Subcutaneous abdominal adipose tissue (tissue), 5 donors: ENCODE measurements at regions not wholly inside any gene's neighbourhood (a gene's known extent, or its start where the extent isn't known, plus 50 kb on each side); places are given as distances from the start of the nearest gene placed in this dataset.

Experiments
- H3K27ac ChIP-seq: one replicate; pipeline ENCODE4 v1.7.0; 2013; ENCODE audit warnings: low read depth, mild to moderate bottlenecking, inconsistent platforms, low read length, moderate library complexity
- H3K27me3 ChIP-seq, 5 donors: one replicate each; pipeline ENCODE4 v1.7.0; 2013; ENCODE audit warnings: low read length in 5 of 5, inconsistent platforms in 1 of 5; ENCODE audit not compliant: control insufficient read depth in 5 of 5, insufficient read depth in 4 of 5
- H3K36me3 ChIP-seq, 5 donors: one replicate each; pipeline ENCODE4 v1.7.0; 2013; ENCODE audit warnings: low read length in 5 of 5; ENCODE audit not compliant: control insufficient read depth in 5 of 5, insufficient read depth in 5 of 5
- H3K4me1 ChIP-seq, 5 donors: one replicate each; pipeline ENCODE4 v1.7.0; 2013; ENCODE audit warnings: low read length in 5 of 5, mild to moderate bottlenecking in 3 of 5, moderate library complexity in 1 of 5; ENCODE audit not compliant: control insufficient read depth in 5 of 5, insufficient read depth in 5 of 5
- H3K4me3 ChIP-seq, 5 donors: one replicate each; pipeline ENCODE4 v1.7.0; 2013; ENCODE audit warnings: low read length in 5 of 5, low read depth in 1 of 5
- H3K9ac ChIP-seq, 5 donors: one replicate each; pipeline ENCODE4 v1.7.0; 2013; ENCODE audit warnings: low read length in 5 of 5, mild to moderate bottlenecking in 4 of 5, moderate library complexity in 3 of 5
- H3K9me3 ChIP-seq, 5 donors: one replicate each; pipeline ENCODE4 v1.7.0; 2013; ENCODE audit warnings: low read length in 5 of 5; ENCODE audit not compliant: control insufficient read depth in 5 of 5
- donor health status: healthy.
- donor health status: healthy.
- donor health status: healthy.
- donor health status: healthy.
- donor health status: healthy.

DNA sequence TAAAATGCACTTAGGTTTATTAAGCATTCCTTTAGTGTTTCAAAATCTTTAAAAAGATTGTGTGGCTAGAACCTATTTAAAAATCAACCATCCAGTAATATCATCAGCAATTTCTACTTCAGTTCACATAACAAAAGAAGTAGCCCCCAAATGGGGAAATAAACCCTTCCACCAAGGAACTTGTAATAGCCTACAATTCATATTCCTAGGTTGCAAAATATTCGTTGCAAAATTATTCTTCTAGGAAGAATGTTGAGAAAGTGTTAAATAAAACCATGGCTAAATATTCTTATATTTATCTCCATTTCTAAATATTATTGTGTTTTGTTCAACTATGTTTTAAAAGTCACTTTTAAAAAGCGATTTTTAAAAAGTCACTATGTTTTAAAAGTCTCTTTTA lies 177.9 kb upstream of the PRLR start:
- H3K4me3 ChIP-seq: no peak overlapping the region

DNA sequence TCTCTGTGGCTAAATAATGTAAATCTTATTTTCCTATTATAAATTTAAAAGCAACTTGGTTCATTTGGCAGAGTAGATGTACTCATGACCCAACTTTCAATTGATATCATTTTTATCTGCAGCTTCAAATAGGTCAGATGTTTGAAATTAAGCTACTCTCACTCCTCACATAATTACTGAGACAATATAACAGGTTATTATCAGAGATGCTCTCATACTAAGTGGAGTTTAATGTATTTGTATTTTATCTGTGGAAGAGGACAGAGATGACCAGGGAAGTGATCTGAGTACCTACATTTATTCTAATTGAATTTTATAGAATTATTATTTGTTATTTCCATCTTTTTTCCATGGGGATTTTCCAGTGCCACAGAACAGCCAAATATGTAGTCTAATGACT lies 177.4 kb upstream of the PRLR start:
- Histone ChIP-seq H3K9me3 (peaks cover 0 to 8% (median 0%) of the 10 kb centered on the region in 5 donors), H3K27me3 (no peaks in the 10 kb centered on the region), H3K36me3 (no peaks in the 10 kb centered on the region), H3K4me1 (no peaks in the 10 kb centered on the region), H3K4me3 (no peak overlapping the region), H3K9ac (no peak overlapping the region), H3K27ac (no peak overlapping the region)

More for the DNA sequence above, 177.9 kb upstream of the PRLR start:
- Histone ChIP-seq H3K27me3 (no peaks in the 10 kb centered on the region), H3K9ac (no peak overlapping the region), H3K4me1 (no peaks in the 10 kb centered on the region), H3K36me3 (no peaks in the 10 kb centered on the region), H3K9me3 (peaks cover 0 to 8% (median 0%) of the 10 kb centered on the region in 5 donors), H3K27ac (no peak overlapping the region)

DNA sequence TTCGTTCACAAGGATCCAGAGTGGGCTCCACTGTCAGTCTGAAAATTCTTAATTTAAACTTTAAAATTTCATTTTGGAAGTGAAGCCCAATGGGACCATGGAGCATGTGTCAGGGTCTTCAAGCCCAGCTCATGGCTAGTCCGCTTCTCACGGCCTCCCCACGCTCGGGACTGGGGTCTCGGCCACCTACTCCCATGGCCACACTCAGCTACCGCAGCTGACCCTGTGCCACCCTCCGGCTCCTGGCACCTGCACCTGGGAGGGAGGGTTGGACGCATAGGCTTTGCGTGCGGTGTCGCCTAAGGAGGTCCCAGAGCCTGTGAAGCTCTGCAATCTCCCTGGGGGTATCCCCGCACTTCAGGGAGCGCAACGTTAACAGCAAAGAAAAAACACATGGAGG lies 175.7 kb upstream of the PRLR start:
- H3K36me3 ChIP-seq: no peaks in the 10 kb centered on the region
- H3K9me3 ChIP-seq: peaks cover 0 to 8% (median 0%) of the 10 kb centered on the region in 5 donors
- H3K4me3 ChIP-seq: no peak overlapping the region
- H3K9ac ChIP-seq: no peak overlapping the region
- no peaks in the 10 kb centered on the region for H3K27me3 ChIP-seq
- no peaks in the 10 kb centered on the region for H3K4me1 ChIP-seq
- no peak overlapping the region for H3K27ac ChIP-seq

DNA sequence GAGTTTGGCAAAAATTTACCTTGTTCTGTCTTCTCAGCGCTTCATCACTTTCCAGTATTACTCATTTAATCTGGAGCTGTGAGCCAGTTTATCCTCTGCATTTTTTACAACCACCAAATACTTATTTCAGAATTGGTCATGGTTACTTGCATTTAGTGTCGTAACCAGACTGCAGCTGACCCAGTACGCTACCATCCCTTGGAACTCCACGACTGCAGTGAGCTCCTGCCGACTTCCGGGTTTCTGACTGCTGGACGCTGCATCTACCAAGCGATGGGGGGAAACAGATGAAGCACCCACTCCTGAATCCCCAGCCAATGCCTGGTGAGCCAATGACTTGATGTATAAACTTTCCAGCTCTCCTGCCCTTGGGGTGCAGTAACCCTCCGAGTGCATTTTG lies 174.4 kb upstream of the PRLR start:
- Histone ChIP-seq H3K9ac (no peak overlapping the region), H3K27ac (no peak overlapping the region), H3K36me3 (no peaks in the 10 kb centered on the region), H3K27me3 (no peaks in the 10 kb centered on the region), H3K9me3 (peaks cover 0 to 8% (median 0%) of the 10 kb centered on the region in 5 donors), H3K4me3 (no peak overlapping the region), H3K4me1 (no peaks in the 10 kb centered on the region)

DNA sequence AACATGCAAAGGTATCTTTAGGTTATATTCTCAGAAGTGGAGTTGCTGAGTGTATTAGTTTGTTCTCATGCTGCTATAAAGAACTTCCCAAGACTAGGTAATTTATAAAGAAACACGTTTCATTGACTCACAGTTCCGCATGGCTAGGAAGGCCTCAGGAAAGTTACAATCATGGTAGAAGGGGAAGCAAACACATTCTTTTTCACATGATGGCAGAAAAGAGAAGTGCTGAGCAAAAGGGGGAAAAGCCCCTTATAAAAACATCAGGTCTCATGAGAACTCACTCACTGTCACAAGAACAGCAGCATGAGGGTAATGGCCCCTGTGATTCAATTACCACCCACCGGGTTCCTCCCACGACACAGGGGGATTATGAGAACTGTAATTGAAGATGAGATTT lies 163.6 kb upstream of the PRLR start:
- no peak overlapping the region for H3K27ac ChIP-seq
- no peaks in the 10 kb centered on the region for H3K27me3 ChIP-seq
- no peak overlapping the region for H3K4me3 ChIP-seq
- no peaks in the 10 kb centered on the region for H3K4me1 ChIP-seq
- no peaks in the 10 kb centered on the region for H3K36me3 ChIP-seq
- peaks cover 0 to 4% (median 2%) of the 10 kb centered on the region in 5 donors for H3K9me3 ChIP-seq
- no peak overlapping the region for H3K9ac ChIP-seq

DNA sequence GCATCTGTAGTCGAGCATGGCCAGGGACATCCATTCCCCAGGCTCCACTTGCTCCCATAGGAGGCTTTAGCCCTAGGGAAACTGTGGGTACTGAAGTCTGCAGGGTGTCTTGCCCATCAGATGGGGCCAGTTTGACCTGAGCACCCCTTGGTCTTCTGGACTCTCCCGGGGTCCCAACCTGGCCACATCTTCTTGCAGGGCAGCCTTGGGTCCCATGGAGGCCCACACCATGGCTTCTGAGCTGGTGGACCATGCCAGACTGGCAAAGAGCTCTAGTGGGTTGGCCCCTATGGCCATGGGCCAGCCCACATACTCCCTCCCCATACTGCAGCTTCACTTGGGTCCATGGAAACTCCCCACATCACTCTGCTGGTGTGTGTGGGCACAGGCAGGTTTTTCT lies 154.4 kb upstream of the PRLR start:
- Histone ChIP-seq H3K27me3 (peaks cover 0 to 4% (median 0%) of the 10 kb centered on the region in 5 donors), H3K9me3 (peaks cover 0 to 5% (median 0%) of the 10 kb centered on the region in 5 donors), H3K9ac (no peak overlapping the region), H3K4me1 (no peaks in the 10 kb centered on the region), H3K4me3 (no peak overlapping the region), H3K36me3 (no peaks in the 10 kb centered on the region), H3K27ac (no peak overlapping the region)

DNA sequence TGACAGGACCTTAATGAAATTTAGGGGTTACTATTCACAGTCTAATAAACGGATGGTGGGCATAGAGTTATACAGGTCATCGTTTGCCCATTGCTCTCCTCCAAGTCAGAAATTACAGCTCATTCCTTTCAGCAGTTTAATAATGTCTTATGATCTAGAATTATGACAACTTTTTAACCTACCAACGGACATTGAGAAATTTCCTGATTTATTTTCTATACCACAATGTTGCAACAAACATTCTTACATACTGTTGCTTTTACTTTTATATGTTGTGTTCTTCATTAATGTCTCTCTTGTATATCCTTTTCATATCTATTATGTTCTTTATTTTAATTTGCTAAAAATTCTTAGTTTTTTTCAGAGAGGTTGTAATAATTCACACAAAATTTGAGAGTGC lies 152.8 kb upstream of the PRLR start:
- Histone ChIP-seq H3K27ac (no peak overlapping the region), H3K9me3 (peaks cover 0 to 5% (median 0%) of the 10 kb centered on the region in 5 donors), H3K4me3 (no peak overlapping the region)

DNA sequence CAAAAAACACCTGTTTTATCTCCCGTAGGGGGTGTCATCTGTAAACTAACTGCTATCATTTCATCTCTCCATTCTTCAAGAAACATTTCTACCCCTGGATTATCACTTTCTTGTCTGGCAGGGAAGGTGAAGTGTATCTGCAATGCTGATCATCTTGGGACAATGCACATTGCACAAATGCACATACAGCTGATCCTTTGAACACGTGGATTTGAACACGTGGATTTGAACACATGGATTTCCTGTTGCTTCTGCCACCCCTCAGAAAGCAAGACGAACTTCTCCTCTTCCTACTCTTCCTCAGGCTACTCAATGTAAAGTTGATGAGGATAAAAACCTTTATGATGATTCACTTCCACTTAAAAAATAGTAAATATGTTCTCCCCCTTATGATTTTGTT lies 147.4 kb upstream of the PRLR start:
- H3K9me3 ChIP-seq: no peaks in the 10 kb centered on the region
- H3K36me3 ChIP-seq: no peaks in the 10 kb centered on the region
- no peaks in the 10 kb centered on the region for H3K4me1 ChIP-seq
- no peak overlapping the region for H3K4me3 ChIP-seq
- no peaks in the 10 kb centered on the region for H3K27me3 ChIP-seq
- H3K27ac ChIP-seq: no peak overlapping the region
- no peak overlapping the region for H3K9ac ChIP-seq

More for the DNA sequence above, 152.8 kb upstream of the PRLR start:
- H3K36me3 ChIP-seq: no peaks in the 10 kb centered on the region
- peaks cover 0 to 4% (median 0%) of the 10 kb centered on the region in 5 donors for H3K27me3 ChIP-seq
- H3K9ac ChIP-seq: no peak overlapping the region
- no peaks in the 10 kb centered on the region for H3K4me1 ChIP-seq

DNA sequence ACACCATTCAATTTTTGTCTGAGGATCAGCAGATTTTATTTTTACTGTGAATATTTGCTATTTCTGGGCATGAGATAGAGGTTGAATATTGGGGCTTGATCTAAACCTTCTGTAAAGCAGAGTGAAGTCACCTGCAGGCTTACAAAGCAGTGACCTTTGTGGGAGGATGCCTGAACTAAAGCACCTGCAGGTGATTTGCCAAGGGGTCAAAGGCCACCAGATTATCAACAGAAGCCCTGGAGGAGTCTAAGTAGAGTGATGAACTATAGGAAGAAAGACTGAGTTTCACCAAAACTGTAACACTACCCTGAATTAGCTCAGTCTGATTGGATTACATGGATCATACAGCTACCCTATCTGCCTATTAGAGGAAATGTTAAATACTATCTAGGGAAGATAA lies 144.3 kb upstream of the PRLR start:
- H3K4me1 ChIP-seq: no peaks in the 10 kb centered on the region
- no peaks in the 10 kb centered on the region for H3K27me3 ChIP-seq
- no peaks in the 10 kb centered on the region for H3K9me3 ChIP-seq
- no peak overlapping the region for H3K4me3 ChIP-seq
- H3K36me3 ChIP-seq: no peaks in the 10 kb centered on the region
- no peak overlapping the region for H3K9ac ChIP-seq
- no peak overlapping the region for H3K27ac ChIP-seq

DNA sequence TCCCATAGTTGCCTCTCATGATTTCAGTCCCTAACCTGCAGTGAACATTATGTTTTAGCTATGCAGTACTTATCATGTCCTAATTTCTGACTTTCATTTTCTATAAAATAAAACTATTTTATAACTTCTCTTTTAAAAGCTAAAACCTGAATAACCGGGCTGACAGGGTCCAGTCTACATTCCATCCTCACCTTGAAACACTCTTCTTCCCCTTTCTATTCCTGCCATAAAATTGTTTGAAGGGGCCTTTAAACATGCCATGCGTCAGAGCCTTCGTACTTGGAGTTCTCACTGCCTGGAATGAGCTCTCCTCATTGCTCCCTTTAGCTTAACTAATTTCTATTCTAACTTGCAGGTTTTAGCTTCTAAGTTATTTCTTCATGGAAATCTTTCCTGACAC lies 143.0 kb upstream of the PRLR start:
- Histone ChIP-seq H3K36me3 (no peaks in the 10 kb centered on the region), H3K4me3 (no peak overlapping the region), H3K4me1 (no peaks in the 10 kb centered on the region), H3K27ac (no peak overlapping the region), H3K27me3 (no peaks in the 10 kb centered on the region), H3K9ac (no peak overlapping the region), H3K9me3 (no peaks in the 10 kb centered on the region)

DNA sequence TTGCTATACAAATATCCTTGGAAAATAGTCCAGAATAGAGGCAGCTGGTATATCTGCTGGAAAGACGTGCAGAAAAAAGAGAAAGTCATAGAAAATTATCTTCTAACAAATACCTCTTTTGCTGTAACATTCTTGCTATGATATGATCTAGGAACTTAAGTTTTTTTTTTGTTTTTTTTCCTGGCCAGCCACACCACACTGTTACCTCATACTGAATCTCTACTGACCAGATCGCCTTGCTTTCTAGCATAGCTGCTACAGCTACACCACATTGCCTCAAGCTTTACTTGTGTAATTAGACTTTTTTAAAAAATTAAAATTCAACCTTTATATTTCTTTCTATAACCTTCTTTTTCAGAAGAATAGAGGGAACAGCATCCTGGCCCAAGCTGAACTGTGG lies 142.2 kb upstream of the PRLR start:
- no peaks in the 10 kb centered on the region for H3K4me1 ChIP-seq
- no peak overlapping the region for H3K9ac ChIP-seq
- no peaks in the 10 kb centered on the region for H3K36me3 ChIP-seq
- H3K27me3 ChIP-seq: no peaks in the 10 kb centered on the region
- H3K27ac ChIP-seq: no peak overlapping the region
- H3K4me3 ChIP-seq: no peak overlapping the region
- no peaks in the 10 kb centered on the region for H3K9me3 ChIP-seq
